22Rv1 (cell line): ENCODE measurements at regions not wholly inside any gene's neighbourhood (a gene's known extent, or its start where the extent isn't known, plus 50 kb on each side); places are given as distances from the start of the nearest gene placed in this dataset.
"Not testable (repeated sequence)": the region's sequence is repeated elsewhere in the genome, so short reads cannot be mapped to it uniquely, and the experiment has no call there.

ENCODE experiments used
- H3K27ac ChIP-seq: fragments of 450-650 bp; 2 replicates; pipeline ENCODE4 v1.5.1; 2017
- CTCF ChIP-seq: fragments of 450-650 bp; IDR thresholded peaks from 2 replicates; pipeline ENCODE4 v1.5.1; 2017; ENCODE audit warnings: mild to moderate bottlenecking
- ZFX ChIP-seq: fragments of 450-650 bp; IDR thresholded peaks from 2 replicates; pipeline ENCODE4 v1.6.1; 2017; ENCODE audit warnings: antibody characterized with exemption, borderline replicate concordance

GRCh38 chr4:66930206-66930605 is 615.1 kb downstream of the CENPC start:
- no peak for TF ChIP-seq ZFX
- no peak for TF ChIP-seq CTCF
- no peak overlapping the region for H3K27ac ChIP-seq

- TF ChIP-seq CTCF: no peak
- TF ChIP-seq ZFX: no peak
- no peak overlapping the region for H3K27ac ChIP-seq
Measured at GRCh38 chr4:66929748-66930147, 615.6 kb downstream of the CENPC start.

- not testable (repeated sequence) for H3K27ac ChIP-seq
Measured at GRCh38 chr4:66928881-66929280, 616.4 kb downstream of the CENPC start.

- no peak for TF ChIP-seq ZFX
- no peak for TF ChIP-seq CTCF
- no peak overlapping the region for H3K27ac ChIP-seq
Measured at GRCh38 chr4:66927937-66928336, 617.4 kb downstream of the CENPC start.

- TF ChIP-seq CTCF (no peak), ZFX (no peak)
- H3K27ac ChIP-seq: no peak overlapping the region
Measured at GRCh38 chr4:66926687-66927086, 618.6 kb downstream of the CENPC start.

GRCh38 chr4:66923081-66923865 is 622.0 kb downstream of the CENPC start:
- H3K27ac ChIP-seq: no peak overlapping the region
- no peak for TF ChIP-seq ZFX

- TF ChIP-seq CTCF (no peak), ZFX (no peak)
- H3K27ac ChIP-seq: no peak overlapping the region
Measured at GRCh38 chr4:66921433-66921832, 623.9 kb downstream of the CENPC start.

GRCh38 chr4:66920514-66920913 is 624.8 kb downstream of the CENPC start:
- TF ChIP-seq ZFX: no peak
- TF ChIP-seq CTCF: no peak
- H3K27ac ChIP-seq: no peak overlapping the region
